Tibial artery (tissue), 4 donors: ENCODE measurements at regions not wholly inside any gene's neighbourhood (a gene's known extent, or its start where the extent isn't known, plus 50 kb on each side); places are given as distances from the start of the nearest gene placed in this dataset.

Source experiments
- DNase-seq, 2 donors: peaks; one replicate each; pipeline ENCODE4 v3.0.0-alpha.2; 2019
- H3K27ac ChIP-seq, 2 donors: fragments of 200-600 bp; sonication (generic) in 1 of 2; 1 replicate in 1 of 2; 2 replicates in 1 of 2; pipeline ENCODE4 v1.5.1; 2018 to 2019; ENCODE audit warnings: mild to moderate bottlenecking in 1 of 2
- H3K27me3 ChIP-seq, 2 donors: fragments of 200-600 bp; sonication (generic) in 1 of 2; one replicate each; pipeline versions ENCODE4 v1.5.1 to v1.6.0; 2016 to 2019
- H3K36me3 ChIP-seq, 3 donors: fragments of 200-600 bp; sonication (generic) in 2 of 3; one replicate each; pipeline ENCODE4 v1.5.1; 2016 to 2019; ENCODE audit warnings: mild to moderate bottlenecking in 2 of 3
- H3K4me1 ChIP-seq, 4 donors: fragments of 200-600 bp; sonication (generic) in 2 of 4; 1 replicate in 3 of 4; 2 replicates in 1 of 4; pipeline ENCODE4 v1.5.1; 2016 to 2019
- H3K4me3 ChIP-seq, 2 donors: fragments of 200-600 bp; sonication (generic) in 1 of 2; 1 replicate in 1 of 2; 2 replicates in 1 of 2; pipeline ENCODE4 v1.5.1; 2018 to 2019; ENCODE audit warnings: mild to moderate bottlenecking in 2 of 2
- H3K9me3 ChIP-seq, 3 donors: fragments of 200-600 bp; sonication (generic) in 1 of 3; one replicate each; pipeline ENCODE4 v1.5.1; 2016 to 2019
- intact Hi-C: fragments of 100-400 bp; cut with DNase I; formaldehyde crosslinking; loops from one replicate; pipeline ENCODE4 v1.15.0; 2023; ENCODE audit warnings: low total_unique reads
- TF ChIP-seq, protein P1 (sequence below), 2 experiments: fragments of 200-600 bp in 1 of 2; fragments of 450-650 bp in 1 of 2; IDR thresholded peaks; one replicate each; pipeline ENCODE4 v1.5.1; 2017 to 2019; ENCODE audit warnings: antibody characterized with exemption in 2 of 2, mild to moderate bottlenecking in 1 of 2, moderate library complexity in 1 of 2

DNA sequence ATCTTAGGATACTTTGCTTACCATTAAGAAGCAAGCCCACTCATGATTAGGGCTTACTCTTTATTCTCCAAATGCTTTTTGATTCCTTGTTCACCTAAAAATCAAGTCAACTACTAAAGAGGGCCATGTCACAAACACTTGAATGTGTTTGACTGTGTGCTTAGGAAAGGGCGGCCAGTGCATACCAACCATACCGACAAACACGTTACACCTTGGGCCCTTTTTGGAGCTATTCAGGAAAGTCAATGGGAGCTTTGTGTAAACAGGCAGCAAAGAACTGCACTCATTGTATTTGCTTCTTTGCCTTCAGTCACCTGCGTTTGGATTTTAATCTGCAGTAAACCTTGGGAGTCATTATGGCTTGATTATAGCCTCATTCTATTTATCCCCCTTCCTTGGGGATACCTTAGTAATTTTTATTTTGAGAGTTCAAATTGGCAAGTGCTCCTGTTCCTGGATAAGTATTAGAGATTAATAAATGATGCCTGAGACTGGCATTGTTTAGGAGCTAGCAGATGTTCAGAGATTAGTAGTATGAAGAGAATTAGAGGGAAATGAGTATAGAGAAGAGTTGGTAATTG, 102.6 kb upstream of the HDGFL1 start:
- no peaks in the 10 kb centered on the region for H3K9me3 ChIP-seq
- DNase-seq = no peak
- H3K4me3 ChIP-seq = no peak overlapping the region
- H3K27ac ChIP-seq = no peak overlapping the region
- peaks cover 5 to 33% (median 16%) of the 10 kb centered on the region in 4 donors for H3K4me1 ChIP-seq
- no peaks in the 10 kb centered on the region for H3K36me3 ChIP-seq
- TF ChIP-seq, protein P1, sequence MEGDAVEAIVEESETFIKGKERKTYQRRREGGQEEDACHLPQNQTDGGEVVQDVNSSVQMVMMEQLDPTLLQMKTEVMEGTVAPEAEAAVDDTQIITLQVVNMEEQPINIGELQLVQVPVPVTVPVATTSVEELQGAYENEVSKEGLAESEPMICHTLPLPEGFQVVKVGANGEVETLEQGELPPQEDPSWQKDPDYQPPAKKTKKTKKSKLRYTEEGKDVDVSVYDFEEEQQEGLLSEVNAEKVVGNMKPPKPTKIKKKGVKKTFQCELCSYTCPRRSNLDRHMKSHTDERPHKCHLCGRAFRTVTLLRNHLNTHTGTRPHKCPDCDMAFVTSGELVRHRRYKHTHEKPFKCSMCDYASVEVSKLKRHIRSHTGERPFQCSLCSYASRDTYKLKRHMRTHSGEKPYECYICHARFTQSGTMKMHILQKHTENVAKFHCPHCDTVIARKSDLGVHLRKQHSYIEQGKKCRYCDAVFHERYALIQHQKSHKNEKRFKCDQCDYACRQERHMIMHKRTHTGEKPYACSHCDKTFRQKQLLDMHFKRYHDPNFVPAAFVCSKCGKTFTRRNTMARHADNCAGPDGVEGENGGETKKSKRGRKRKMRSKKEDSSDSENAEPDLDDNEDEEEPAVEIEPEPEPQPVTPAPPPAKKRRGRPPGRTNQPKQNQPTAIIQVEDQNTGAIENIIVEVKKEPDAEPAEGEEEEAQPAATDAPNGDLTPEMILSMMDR (IDR thresholded peaks at IDR 0.05) = no peak
- intact Hi-C loops = no loop called here
- H3K27me3 ChIP-seq = no peaks in the 10 kb centered on the region

DNA sequence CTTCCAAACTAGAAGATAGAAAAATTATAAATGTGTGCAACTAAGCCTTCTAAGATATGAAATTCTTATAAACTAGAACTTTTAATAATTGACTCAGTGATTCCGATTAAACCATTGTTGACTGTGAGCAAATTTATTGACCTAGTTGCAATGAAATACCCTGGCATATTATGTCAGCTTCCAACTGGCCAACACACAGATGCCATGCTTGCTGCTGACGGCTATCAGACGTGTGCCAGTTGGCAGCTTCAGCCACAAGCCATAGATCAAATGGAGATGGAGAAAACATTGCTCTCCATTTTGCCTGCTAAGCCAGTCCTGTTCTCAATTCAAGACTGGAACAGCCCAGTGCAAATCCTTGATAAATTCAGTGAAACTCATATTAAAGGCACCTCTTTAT, 101.7 kb upstream of the HDGFL1 start:
- TF ChIP-seq, protein P1 (IDR thresholded peaks at IDR 0.05) = no peak
- no peak for DNase-seq
- Histone ChIP-seq H3K27ac (peak overlapping the region in 1 of 2 donors; percentile 4), H3K9me3 (no peaks in the 10 kb centered on the region), H3K36me3 (no peaks in the 10 kb centered on the region), H3K27me3 (no peaks in the 10 kb centered on the region), H3K4me3 (no peak overlapping the region), H3K4me1 (peaks cover 5 to 36% (median 18%) of the 10 kb centered on the region in 4 donors)
- intact Hi-C loops = no loop called here

GRCh38 chr6:22468256-22468965, 101.0 kb upstream of the HDGFL1 start:
- Histone ChIP-seq H3K9me3 (no peaks in the 10 kb centered on the region), H3K27ac (no peak overlapping the region), H3K4me3 (no peak overlapping the region), H3K27me3 (no peaks in the 10 kb centered on the region), H3K36me3 (no peaks in the 10 kb centered on the region), H3K4me1 (peaks cover 5 to 36% (median 18%) of the 10 kb centered on the region in 4 donors)
- TF ChIP-seq, protein P1 (IDR thresholded peaks at IDR 0.05) = no peak
- no peak for DNase-seq
- intact Hi-C loops = no loop called here

DNA sequence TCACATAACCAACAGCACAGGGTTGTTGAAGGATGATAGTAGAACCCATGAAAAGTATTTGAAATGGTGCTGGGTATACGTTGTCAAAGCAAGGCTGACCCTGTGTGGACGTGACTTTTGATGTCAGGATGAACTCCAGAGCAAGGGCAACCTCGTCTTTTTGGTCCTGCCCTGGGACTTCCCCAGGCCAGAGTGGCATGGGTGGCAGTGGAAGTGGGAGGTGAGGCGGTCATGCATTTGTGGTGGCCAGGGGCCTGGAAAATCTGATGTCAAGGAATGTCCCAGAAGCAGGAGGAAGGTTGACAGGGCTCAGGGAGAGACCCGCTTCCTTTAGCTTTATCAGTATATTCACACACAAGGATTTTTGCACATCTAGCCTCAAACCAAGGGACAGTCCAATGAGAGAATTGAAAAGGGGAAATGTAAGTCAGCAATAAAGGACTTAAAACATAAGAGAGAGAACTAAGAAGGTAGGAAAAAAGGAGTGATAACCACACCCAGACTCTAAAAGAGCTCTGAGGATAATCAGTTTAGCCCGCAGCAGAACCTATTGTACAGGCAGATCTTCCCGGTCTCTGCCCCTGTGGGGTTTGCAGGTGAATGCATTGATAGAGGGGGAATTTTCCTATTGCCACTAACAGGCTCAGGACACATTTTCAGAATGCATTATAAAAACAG, 98.8 kb upstream of the HDGFL1 start:
- DNase-seq = no peak
- Histone ChIP-seq H3K4me3 (peak overlapping the region in 1 of 2 donors; percentile 4), H3K27ac (no peak overlapping the region)

GRCh38 chr6:22471132-22471690, 98.2 kb upstream of the HDGFL1 start:
- Histone ChIP-seq H3K4me1 (peaks cover 5 to 40% (median 18%) of the 10 kb centered on the region in 4 donors), H3K27ac (no peak overlapping the region), H3K27me3 (no peaks in the 10 kb centered on the region), H3K4me3 (peak overlapping the region in 1 of 2 donors; percentile 4), H3K9me3 (no peaks in the 10 kb centered on the region), H3K36me3 (no peaks in the 10 kb centered on the region)
- TF ChIP-seq, protein P1 (IDR thresholded peaks at IDR 0.05) = no peak
- intact Hi-C loops = no loop called here
- DNase-seq = peak; percentile 36 to 73

More for the DNA sequence above, 98.8 kb upstream of the HDGFL1 start:
- TF ChIP-seq, protein P1 (IDR thresholded peaks at IDR 0.05) = no peak
- no peaks in the 10 kb centered on the region for H3K36me3 ChIP-seq
- H3K4me1 ChIP-seq = peaks cover 5 to 36% (median 18%) of the 10 kb centered on the region in 4 donors
- intact Hi-C loops = no loop called here
- H3K27me3 ChIP-seq = no peaks in the 10 kb centered on the region
- no peaks in the 10 kb centered on the region for H3K9me3 ChIP-seq
